Fibroblast of gingiva (primary cell): ENCODE measurements at regions not wholly inside any gene's neighbourhood (a gene's known extent, or its start where the extent isn't known, plus 50 kb on each side); places are given as distances from the start of the nearest gene placed in this dataset.

Source experiments
- DNase-seq: peaks from one replicate; pipeline ENCODE4 v3.0.0-alpha.2; 2011; ENCODE audit warnings: low read depth

- no peak for DNase-seq
Observed at GRCh38 chr1:36743286-36744005, 260.7 kb upstream of the CSF3R start.

- DNase-seq: no peak
Observed at GRCh38 chr1:36741066-36741465, 258.4 kb upstream of the CSF3R start.

- no peak for DNase-seq
Observed at GRCh38 chr1:36740446-36740845, 257.7 kb upstream of the CSF3R start.

GRCh38 chr1:36739703-36740289, 257.1 kb upstream of the CSF3R start:
- DNase-seq: no peak

- no peak for DNase-seq
Observed at GRCh38 chr1:36738245-36738644, 255.5 kb upstream of the CSF3R start.

GRCh38 chr1:36737767-36738166, 255.1 kb upstream of the CSF3R start:
- DNase-seq: no peak

GRCh38 chr1:36737038-36737555, 254.4 kb upstream of the CSF3R start:
- no peak for DNase-seq

GRCh38 chr1:36735939-36736730, 253.4 kb upstream of the CSF3R start:
- DNase-seq: no peak

GRCh38 chr1:36735436-36735835, 252.7 kb upstream of the CSF3R start:
- DNase-seq: no peak

- no peak for DNase-seq
Observed at GRCh38 chr1:36734356-36734755, 251.6 kb upstream of the CSF3R start.

- no peak for DNase-seq
Observed at GRCh38 chr1:36733748-36734147, 251.0 kb upstream of the CSF3R start.

GRCh38 chr1:36732015-36732356, 249.3 kb upstream of the CSF3R start:
- DNase-seq: no peak

GRCh38 chr1:36731226-36732014, 248.7 kb upstream of the CSF3R start:
- no peak for DNase-seq

GRCh38 chr1:36730599-36730998, 247.9 kb upstream of the CSF3R start:
- DNase-seq: no peak

GRCh38 chr1:36729716-36730510, 247.2 kb upstream of the CSF3R start:
- DNase-seq: no peak

- no peak for DNase-seq
Observed at GRCh38 chr1:36729289-36729688, 246.6 kb upstream of the CSF3R start.

GRCh38 chr1:36728846-36729245, 246.1 kb upstream of the CSF3R start:
- no peak for DNase-seq

- DNase-seq: no peak
Observed at GRCh38 chr1:36728051-36728450, 245.3 kb upstream of the CSF3R start.

- no peak for DNase-seq
Observed at GRCh38 chr1:36725151-36725550, 242.4 kb upstream of the CSF3R start.

GRCh38 chr1:36723813-36724212, 241.1 kb upstream of the CSF3R start:
- no peak for DNase-seq

- no peak for DNase-seq
Observed at GRCh38 chr1:36722871-36723270, 240.2 kb upstream of the CSF3R start.
